HG02938 (cell line): ENCODE measurements at regions not wholly inside any gene's neighbourhood (a gene's known extent, or its start where the extent isn't known, plus 50 kb on each side); places are given as distances from the start of the nearest gene placed in this dataset.
"Not testable (repeated sequence)": the region's sequence is repeated elsewhere in the genome, so short reads cannot be mapped to it uniquely, and the experiment has no call there.

Source experiments
- ATAC-seq: cut with Tn5 transposase; IDR thresholded peaks from one replicate; pipeline ENCODE4 v1.9.1; 2021; ENCODE audit warnings: mild to moderate bottlenecking, moderate library complexity; ENCODE audit not compliant: unreplicated experiment

GRCh38 chr4:86478151-86478550, 116.0 kb upstream of the PTPN13 start:
- not testable (repeated sequence) for ATAC-seq

DNA sequence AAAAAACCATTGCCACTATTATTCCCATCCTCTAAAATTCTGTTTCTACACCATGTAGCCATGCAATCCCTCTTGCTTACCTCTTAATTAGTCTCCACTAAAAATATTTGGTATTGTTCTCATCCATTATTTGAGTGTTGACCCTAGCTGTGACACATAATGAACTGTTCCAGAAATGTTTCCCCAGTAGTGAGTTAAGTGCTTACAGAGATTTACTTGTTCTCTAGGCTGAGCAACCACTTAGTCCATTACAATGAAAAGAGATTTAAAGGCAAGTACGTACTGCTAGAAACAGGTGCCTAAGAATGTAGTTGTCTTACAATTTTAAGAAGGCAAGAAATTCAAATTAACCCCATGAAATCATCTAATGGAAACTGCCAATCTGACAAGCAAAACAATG, 112.7 kb upstream of the PTPN13 start:
- no peak for ATAC-seq

DNA sequence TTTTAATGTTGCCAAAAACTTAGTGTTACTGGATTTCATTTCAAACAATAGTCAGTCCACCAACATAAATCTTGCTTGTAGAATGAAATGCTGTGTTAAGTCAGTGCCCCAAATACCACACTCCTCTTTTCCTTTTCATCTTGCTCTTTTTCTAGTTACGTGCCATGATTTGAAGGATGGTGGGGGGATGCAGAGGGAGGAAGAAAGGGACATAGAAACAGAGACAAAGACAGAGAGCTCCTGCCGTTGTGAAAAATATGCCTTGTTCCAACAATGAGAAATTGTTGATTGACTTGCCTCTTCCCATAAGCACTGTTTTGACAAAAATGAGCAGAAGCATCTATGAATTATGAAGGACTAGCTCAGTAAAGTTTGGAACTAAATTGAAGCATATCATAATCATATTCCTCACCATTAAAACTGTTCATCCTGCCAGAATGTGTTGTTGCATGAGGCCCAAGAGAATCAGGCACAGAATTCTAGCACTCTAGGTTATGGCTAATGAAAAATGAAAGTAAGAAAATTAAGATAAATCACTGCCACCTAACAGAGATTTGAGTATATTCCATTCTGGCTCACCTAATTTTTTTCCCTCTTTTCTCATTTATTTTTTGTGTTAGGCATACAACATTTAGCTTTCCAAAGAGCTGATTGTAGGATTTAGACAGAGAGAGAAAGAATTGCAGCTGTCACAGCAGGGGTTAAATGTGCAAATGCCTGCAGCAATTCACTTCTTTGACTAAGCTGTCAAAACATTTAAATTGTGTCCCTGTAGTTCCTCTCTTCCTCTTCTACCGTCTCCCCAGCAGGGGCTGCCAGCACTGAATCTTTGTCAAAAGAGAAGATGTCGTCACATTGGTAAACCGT, 111.6 kb upstream of the PTPN13 start:
- ATAC-seq, result no peak

DNA sequence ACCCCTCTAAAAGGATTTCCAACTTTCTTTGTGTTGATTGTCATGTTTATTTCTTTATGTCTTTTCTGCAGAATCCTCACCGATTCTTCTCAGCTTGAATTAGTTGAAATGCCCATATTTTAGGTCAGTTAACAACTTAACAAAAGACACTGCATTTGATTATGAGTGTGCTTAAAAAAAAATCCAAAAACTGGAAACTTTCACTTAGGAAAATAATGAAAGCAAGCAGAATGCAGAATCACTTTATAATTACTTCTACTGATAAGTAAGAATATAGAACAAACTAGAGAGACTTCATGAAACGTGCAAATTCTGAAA, 111.0 kb upstream of the PTPN13 start:
- ATAC-seq, result no peak

DNA sequence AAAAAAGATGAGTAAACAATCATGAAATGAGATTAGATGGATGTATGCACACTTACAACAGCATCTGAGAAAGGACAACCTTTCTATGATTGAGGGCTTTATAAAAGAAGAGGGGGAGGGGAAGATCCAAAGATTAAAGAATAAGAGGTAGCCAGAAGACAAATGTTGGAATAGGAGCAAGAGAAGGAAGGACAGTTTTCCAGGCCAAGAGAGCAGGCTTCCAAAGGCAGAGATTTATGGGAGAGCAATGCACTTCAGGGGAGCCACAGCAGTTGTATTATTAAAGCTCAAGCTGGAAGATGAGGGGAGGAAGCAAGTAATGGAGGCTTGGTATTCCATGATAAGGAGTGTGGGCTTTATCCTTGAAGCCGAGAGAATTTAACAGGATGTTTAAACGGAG, 110.3 kb upstream of the PTPN13 start:
- ATAC-seq, result no peak

DNA sequence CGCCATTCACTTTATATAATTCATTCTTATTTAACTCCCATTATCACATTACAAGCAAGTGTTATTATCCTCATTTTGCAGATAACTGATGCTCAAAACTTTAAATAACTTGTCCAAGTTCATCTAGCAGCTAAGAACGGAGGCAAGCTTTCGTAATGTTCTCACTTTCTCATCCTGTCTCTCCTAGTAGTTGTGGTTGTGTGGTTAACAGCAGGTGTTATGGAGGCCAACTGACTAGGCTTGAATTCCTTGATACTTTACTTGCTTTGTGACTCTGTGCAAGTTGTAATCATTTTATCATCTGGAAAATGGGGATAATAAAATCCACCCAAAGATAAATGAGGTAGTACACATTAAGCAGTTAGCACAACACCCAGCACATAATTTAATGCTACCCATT, 109.9 kb upstream of the PTPN13 start:
- ATAC-seq, result no peak

DNA sequence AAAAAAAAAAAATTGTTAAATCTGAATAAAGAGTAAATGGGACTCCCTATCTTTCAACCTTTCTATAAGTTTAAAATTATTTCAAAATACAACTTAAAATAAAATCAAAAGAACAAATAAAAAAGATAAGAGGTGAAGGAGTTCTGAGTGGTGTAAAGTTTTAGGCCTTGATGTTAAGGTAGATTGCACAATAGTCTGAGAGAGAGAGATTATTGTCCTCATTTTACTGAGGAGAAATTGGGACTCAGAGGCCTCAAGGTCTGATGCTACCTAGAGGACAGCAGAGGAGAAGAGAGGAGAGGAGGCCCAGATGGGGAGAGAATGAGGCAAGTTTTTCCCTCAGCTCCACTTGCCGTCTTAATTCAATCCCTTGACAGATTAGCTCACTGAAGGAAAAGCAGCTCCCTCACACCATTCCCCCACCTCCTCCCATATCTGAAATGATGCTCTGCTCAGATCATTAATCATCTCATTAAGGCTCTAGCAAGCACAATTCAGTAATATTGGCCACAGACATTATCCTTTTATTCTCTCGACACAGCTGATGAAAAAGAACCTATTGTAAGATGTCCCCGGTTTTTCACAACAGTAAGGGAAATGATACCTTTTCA, 106.3 kb upstream of the PTPN13 start:
- no peak for ATAC-seq

- no peak for ATAC-seq
Observed at GRCh38 chr4:86493460-86493859, 100.7 kb upstream of the PTPN13 start.

GRCh38 chr4:86496094-86497080, 97.7 kb upstream of the PTPN13 start:
- ATAC-seq, result no peak

DNA sequence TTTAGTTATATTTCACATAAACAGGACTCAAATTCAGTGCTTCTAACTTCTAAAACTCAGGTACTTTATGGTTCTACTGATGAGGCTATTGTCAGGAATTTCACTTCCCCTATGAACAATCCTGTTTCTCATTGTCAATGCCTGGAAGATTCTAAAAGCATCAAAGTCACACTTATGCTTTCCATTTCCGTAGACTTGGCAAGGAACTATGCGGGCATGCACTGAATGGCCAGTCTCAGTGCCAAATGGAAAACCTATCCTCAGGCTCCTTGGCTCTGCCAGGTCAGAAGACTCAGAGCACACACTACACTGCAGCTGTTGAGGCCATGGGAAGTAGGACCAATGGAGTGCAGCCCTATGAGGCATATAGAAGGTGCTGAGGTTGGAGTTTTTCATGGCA, 97.0 kb upstream of the PTPN13 start:
- ATAC-seq, result no peak

GRCh38 chr4:86497980-86498862, 95.9 kb upstream of the PTPN13 start:
- peak; percentile 94 for ATAC-seq

DNA sequence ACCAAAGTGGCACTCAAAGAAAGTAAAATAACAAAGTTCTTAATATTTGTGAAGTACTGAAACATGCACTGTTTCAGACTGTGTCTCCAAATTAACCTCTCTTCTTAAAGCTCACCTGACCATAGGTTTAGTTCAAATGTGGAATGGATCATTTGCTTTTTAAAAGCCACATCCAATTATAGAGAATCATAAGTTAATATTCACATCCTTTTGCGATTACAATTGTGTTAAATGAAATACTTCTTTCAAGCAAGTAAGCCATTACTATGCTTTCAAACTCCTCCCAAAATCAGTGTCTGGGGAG, 95.3 kb upstream of the PTPN13 start:
- no peak for ATAC-seq

- ATAC-seq, result no peak
Observed at GRCh38 chr4:86500527-86500926, 93.6 kb upstream of the PTPN13 start.

- no peak for ATAC-seq
Observed at GRCh38 chr4:86502081-86502480, 92.0 kb upstream of the PTPN13 start.

DNA sequence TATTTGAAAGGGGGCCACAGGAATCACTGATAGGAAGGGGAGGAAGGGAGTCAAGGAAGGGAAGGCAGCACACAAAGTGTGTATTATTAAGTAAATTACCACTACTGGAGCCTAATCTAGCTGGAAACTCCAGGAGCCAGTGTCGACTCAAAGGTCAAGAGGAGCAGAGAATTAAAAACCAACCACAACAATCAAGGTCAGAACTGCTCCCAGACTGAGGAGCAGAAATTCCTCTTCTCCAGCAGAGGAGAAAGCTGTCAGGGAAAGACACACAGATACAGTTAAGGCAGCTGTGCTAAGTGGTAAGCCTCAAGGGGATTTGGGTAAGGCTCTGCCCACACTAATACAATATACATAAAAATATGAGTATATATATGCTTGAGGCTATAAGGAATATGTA, 87.5 kb upstream of the PTPN13 start:
- ATAC-seq, result no peak

GRCh38 chr4:86508436-86508835, 85.7 kb upstream of the PTPN13 start:
- ATAC-seq, result no peak

- ATAC-seq, result no peak
Observed at GRCh38 chr4:86511590-86511989, 82.5 kb upstream of the PTPN13 start.

DNA sequence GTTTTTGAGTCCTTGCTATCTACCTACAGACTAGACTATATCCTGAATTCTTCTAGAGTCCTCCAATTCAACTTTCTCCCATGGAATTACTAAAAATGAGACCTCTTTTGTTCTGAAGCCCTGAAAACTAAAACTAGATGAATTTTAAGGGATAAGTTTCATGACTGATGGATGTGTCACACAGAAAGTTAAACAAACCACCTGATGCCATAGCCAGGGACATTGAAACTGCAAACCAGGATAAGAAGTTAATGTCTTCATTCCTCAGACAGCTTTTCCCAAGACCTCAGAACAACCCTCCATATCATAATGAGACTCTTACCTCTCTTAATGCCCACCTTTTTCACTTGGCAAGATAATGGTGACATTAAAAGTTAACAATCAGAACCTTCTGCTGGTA, 81.5 kb upstream of the PTPN13 start:
- ATAC-seq, result no peak

- not testable (repeated sequence) for ATAC-seq
Observed at GRCh38 chr4:86515963-86516362, 78.2 kb upstream of the PTPN13 start.

DNA sequence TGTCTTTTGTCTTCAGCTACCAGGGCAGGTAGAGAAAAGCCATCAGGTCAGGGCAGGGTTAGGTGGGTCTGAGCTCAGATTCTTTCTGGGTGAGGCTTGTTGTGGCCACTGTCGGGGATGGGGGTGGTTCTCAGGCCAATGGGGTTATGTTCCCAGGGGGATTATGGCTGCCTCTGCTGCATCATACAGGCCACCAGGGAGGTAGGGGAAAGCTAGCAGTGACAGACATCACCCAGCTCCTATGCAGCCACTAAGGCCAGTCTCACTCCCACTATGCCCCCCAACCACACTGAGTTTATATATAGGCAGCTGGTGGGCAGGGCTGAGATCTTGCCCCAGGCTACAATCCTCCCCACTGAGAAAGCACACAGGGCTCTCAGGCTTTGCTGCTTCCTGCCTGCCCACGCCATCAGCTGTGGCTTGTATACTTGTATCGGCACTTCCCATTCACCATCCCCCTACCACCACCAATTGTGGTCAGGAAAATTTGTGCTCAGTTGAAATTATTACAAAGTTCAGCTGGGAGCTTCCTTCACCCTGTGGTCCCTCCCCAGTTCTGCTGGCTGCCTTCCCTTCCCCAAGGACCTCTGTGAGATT, 72.6 kb upstream of the PTPN13 start:
- ATAC-seq, result no peak
